ENCODE measurements at regions not wholly inside any gene's neighbourhood (a gene's known extent, or its start where the extent isn't known, plus 50 kb on each side); places are given as distances from the start of the nearest gene placed in this dataset.

DNA sequence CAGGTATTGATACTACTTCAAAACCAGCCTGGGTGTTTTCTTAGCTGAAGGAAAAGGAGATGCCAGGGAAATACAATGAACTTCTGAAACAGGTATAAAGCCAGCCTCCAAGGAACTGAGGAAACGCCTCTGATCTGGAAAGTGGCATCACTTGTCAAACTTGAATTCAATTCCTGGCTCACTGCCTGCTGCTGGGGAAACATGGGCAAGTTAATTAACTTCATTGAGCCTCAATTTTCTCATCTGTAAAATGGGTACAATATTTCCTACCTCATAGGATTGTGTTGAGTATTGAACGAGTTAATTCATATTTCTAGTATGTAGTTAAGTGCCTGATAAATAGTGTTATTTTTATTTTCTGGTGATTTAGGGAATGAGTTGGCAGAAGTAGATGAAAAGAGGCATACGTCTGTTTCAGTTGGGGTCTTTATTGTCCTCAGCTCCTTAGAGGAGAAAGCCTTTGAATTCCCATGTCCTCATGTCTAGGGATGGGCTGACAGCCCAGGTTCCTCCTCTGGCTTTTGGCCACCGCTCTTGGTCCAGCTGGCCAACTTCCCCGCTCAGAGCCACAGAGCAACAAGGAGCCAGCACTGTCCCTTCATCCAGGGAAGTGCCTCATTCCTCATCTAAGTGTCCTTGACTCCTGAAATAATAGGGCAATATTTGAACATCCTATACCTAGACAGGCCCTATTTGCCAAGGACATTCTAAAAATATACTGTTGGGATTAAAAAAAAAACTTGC is 210.5 kb upstream of the GATA6 start:
- Histone ChIP-seq H3K9ac (ENCODE audit: low read length) (no peak overlapping the region), H3K9me3 (ENCODE audit: control insufficient read depth in 1 of 2, insufficient read depth in 1 of 2, low read depth in 1 of 2, low read length in 2 of 2) (no peaks in the 10 kb centered on the region), H3K27ac (ENCODE audit: low read depth, low read length) (no peak overlapping the region), H3K9me2 (ENCODE audit: insufficient read depth) (no peaks in the 10 kb centered on the region), H3K4me3 (replicated peaks in 1 of 2; ENCODE audit: low read depth in 1 of 2, low read length in 2 of 2) (no peak overlapping the region), H3K4me2 (ENCODE audit: low read length) (no peak overlapping the region), H4K20me1 (ENCODE audit: insufficient read depth) (no peaks in the 10 kb centered on the region), H3K27me3 (ENCODE audit: insufficient read depth, low read length) (no peaks in the 10 kb centered on the region), H3K79me2 (ENCODE audit: insufficient read depth, low read length) (no peaks in the 10 kb centered on the region), H2AFZ (ENCODE audit: low read depth, low read length, poor library complexity, severe bottlenecking) (no peak overlapping the region), H3K36me3 (ENCODE audit: control insufficient read depth in 1 of 2, insufficient read depth in 2 of 2, low read length in 2 of 2) (no peaks in the 10 kb centered on the region), H3K4me1 (ENCODE audit: control insufficient read depth in 1 of 2, insufficient read depth in 2 of 2, low read length in 2 of 2) (no peaks in the 10 kb centered on the region)
- ChIA-PET CTCF (no interaction called here), POLR2A (no interaction called here), RAD21 (ENCODE audit: low non-redundant PET in 1 of 2, low total read pairs in 2 of 2, uncharacterized antibody in 2 of 2, unreplicated experiment in 2 of 2) (no interaction called here)
- intact Hi-C loops (cut with micrococcal nuclease): no loop called here
- DNase-seq (ENCODE audit: low read depth, low spot score) (no peak), ATAC-seq (no peak)
- TF ChIP-seq, protein P1, sequence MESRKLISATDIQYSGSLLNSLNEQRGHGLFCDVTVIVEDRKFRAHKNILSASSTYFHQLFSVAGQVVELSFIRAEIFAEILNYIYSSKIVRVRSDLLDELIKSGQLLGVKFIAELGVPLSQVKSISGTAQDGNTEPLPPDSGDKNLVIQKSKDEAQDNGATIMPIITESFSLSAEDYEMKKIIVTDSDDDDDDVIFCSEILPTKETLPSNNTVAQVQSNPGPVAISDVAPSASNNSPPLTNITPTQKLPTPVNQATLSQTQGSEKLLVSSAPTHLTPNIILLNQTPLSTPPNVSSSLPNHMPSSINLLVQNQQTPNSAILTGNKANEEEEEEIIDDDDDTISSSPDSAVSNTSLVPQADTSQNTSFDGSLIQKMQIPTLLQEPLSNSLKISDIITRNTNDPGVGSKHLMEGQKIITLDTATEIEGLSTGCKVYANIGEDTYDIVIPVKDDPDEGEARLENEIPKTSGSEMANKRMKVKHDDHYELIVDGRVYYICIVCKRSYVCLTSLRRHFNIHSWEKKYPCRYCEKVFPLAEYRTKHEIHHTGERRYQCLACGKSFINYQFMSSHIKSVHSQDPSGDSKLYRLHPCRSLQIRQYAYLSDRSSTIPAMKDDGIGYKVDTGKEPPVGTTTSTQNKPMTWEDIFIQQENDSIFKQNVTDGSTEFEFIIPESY (IDR thresholded peaks at IDR 0.05; ENCODE audit: extremely low read depth, insufficient replicate concordance, low read length): no peak
- TF ChIP-seq SP1 (IDR thresholded peaks at IDR 0.05; ENCODE audit: low read depth) (no peak), SRF (IDR thresholded peaks at IDR 0.05; ENCODE audit: low read depth) (no peak), ZFX (IDR thresholded peaks at IDR 0.05) (no peak), POLR2AphosphoS5 (IDR thresholded peaks at IDR 0.05; ENCODE audit: low read depth, low read length) (no peak), EZH2 (IDR thresholded peaks at IDR 0.05) (no peak), CEBPB (IDR thresholded peaks at IDR 0.05; ENCODE audit: low read depth) (no peak), FOSL1 (IDR thresholded peaks at IDR 0.05; ENCODE audit: low read depth) (no peak), POLR2A (IDR thresholded peaks at IDR 0.05; ENCODE audit: borderline replicate concordance, extremely low read depth, insufficient read depth, insufficient read length) (no peak), YY1 (IDR thresholded peaks at IDR 0.05; ENCODE audit: extremely low read depth, insufficient replicate concordance, low read depth, low read length) (no peak)
- TF ChIP-seq, protein P2, sequence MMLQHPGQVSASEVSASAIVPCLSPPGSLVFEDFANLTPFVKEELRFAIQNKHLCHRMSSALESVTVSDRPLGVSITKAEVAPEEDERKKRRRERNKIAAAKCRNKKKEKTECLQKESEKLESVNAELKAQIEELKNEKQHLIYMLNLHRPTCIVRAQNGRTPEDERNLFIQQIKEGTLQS (IDR thresholded peaks at IDR 0.05): no peak
- TF ChIP-seq, protein P3, sequence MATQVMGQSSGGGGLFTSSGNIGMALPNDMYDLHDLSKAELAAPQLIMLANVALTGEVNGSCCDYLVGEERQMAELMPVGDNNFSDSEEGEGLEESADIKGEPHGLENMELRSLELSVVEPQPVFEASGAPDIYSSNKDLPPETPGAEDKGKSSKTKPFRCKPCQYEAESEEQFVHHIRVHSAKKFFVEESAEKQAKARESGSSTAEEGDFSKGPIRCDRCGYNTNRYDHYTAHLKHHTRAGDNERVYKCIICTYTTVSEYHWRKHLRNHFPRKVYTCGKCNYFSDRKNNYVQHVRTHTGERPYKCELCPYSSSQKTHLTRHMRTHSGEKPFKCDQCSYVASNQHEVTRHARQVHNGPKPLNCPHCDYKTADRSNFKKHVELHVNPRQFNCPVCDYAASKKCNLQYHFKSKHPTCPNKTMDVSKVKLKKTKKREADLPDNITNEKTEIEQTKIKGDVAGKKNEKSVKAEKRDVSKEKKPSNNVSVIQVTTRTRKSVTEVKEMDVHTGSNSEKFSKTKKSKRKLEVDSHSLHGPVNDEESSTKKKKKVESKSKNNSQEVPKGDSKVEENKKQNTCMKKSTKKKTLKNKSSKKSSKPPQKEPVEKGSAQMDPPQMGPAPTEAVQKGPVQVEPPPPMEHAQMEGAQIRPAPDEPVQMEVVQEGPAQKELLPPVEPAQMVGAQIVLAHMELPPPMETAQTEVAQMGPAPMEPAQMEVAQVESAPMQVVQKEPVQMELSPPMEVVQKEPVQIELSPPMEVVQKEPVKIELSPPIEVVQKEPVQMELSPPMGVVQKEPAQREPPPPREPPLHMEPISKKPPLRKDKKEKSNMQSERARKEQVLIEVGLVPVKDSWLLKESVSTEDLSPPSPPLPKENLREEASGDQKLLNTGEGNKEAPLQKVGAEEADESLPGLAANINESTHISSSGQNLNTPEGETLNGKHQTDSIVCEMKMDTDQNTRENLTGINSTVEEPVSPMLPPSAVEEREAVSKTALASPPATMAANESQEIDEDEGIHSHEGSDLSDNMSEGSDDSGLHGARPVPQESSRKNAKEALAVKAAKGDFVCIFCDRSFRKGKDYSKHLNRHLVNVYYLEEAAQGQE (IDR thresholded peaks at IDR 0.05; ENCODE audit: low read depth): no peak
- BruUV-seq (replicated peaks): no TSS peak

Data from HCT116 (cell line).